ENCODE measurements at regions not wholly inside any gene's neighbourhood (a gene's known extent, or its start where the extent isn't known, plus 50 kb on each side); places are given as distances from the start of the nearest gene placed in this dataset.

- Histone ChIP-seq H3K27ac (ENCODE audit: insufficient read depth, low read length) (no peak overlapping the region), H3K4me3 (replicated peaks in 1 of 4; ENCODE audit: control extremely low read depth in 1 of 4, insufficient read depth in 1 of 4, low read depth in 3 of 4, low read length in 4 of 4) (no peak overlapping the region), H3K79me2 (ENCODE audit: control insufficient read depth, insufficient read depth, low read length) (no peaks in the 10 kb centered on the region), H3K4me2 (ENCODE audit: extremely low read depth, insufficient read depth, low read length) (no peak overlapping the region), H3K9me3 (ENCODE audit: control insufficient read depth, insufficient read depth, low read depth, low read length) (no peaks in the 10 kb centered on the region), H2AFZ (ENCODE audit: low read length) (no peak overlapping the region), H3K9ac (ENCODE audit: insufficient read depth, low read length) (no peak overlapping the region), H3K27me3 (ENCODE audit: control insufficient read depth, insufficient read depth, low read length) (no peaks in the 10 kb centered on the region), H3K36me3 (ENCODE audit: control insufficient read depth, insufficient read depth, low read length) (no peaks in the 10 kb centered on the region), H3K4me1 (ENCODE audit: control insufficient read depth, extremely low read depth, insufficient read depth, low read length) (no peaks in the 10 kb centered on the region), H4K20me1 (ENCODE audit: control insufficient read depth, extremely low read depth, insufficient read depth, low read length) (no peaks in the 10 kb centered on the region)
- TF ChIP-seq EZH2 (IDR thresholded peaks at IDR 0.05; ENCODE audit: low read length, missing control alignments) (no peak), CTCF (conservative IDR thresholded peaks at IDR 0.05 in 1 of 2, IDR thresholded peaks at IDR 0.05 in 1 of 2; ENCODE audit: low read depth in 1 of 2, low read length in 2 of 2) (no peak)
- DNase-seq (ENCODE audit: low read depth in 2 of 2): no peak
These were observed 529.6 kb downstream of the RAB38 start for GRCh38 chr11:87645626-87646025.

- no peaks in the 10 kb centered on the region for H4K20me1 ChIP-seq (ENCODE audit: control insufficient read depth, extremely low read depth, insufficient read depth, low read length)
- no peak overlapping the region for H3K4me3 ChIP-seq (replicated peaks in 1 of 4; ENCODE audit: control extremely low read depth in 1 of 4, insufficient read depth in 1 of 4, low read depth in 3 of 4, low read length in 4 of 4)
- H3K27me3 ChIP-seq (ENCODE audit: control insufficient read depth, insufficient read depth, low read length): no peaks in the 10 kb centered on the region
- H2AFZ ChIP-seq (ENCODE audit: low read length): no peak overlapping the region
- H3K4me1 ChIP-seq (ENCODE audit: control insufficient read depth, extremely low read depth, insufficient read depth, low read length): no peaks in the 10 kb centered on the region
- no peak overlapping the region for H3K4me2 ChIP-seq (ENCODE audit: extremely low read depth, insufficient read depth, low read length)
- H3K9ac ChIP-seq (ENCODE audit: insufficient read depth, low read length): no peak overlapping the region
- H3K79me2 ChIP-seq (ENCODE audit: control insufficient read depth, insufficient read depth, low read length): no peaks in the 10 kb centered on the region
- H3K9me3 ChIP-seq (ENCODE audit: control insufficient read depth, insufficient read depth, low read depth, low read length): no peaks in the 10 kb centered on the region
- TF ChIP-seq CTCF (conservative IDR thresholded peaks at IDR 0.05 in 1 of 2, IDR thresholded peaks at IDR 0.05 in 1 of 2; ENCODE audit: low read depth in 1 of 2, low read length in 2 of 2): no peak
- no peak for TF ChIP-seq EZH2 (IDR thresholded peaks at IDR 0.05; ENCODE audit: low read length, missing control alignments)
- no peaks in the 10 kb centered on the region for H3K36me3 ChIP-seq (ENCODE audit: control insufficient read depth, insufficient read depth, low read length)
- DNase-seq (ENCODE audit: low read depth in 2 of 2): no peak
- no peak overlapping the region for H3K27ac ChIP-seq (ENCODE audit: insufficient read depth, low read length)
These were observed 535.4 kb downstream of the RAB38 start for GRCh38 chr11:87639753-87640364.

- Histone ChIP-seq H3K36me3 (ENCODE audit: control insufficient read depth, insufficient read depth, low read length) (no peaks in the 10 kb centered on the region), H3K9ac (ENCODE audit: insufficient read depth, low read length) (no peak overlapping the region), H2AFZ (ENCODE audit: low read length) (no peak overlapping the region), H3K4me2 (ENCODE audit: extremely low read depth, insufficient read depth, low read length) (no peak overlapping the region), H4K20me1 (ENCODE audit: control insufficient read depth, extremely low read depth, insufficient read depth, low read length) (no peaks in the 10 kb centered on the region), H3K4me1 (ENCODE audit: control insufficient read depth, extremely low read depth, insufficient read depth, low read length) (no peaks in the 10 kb centered on the region), H3K27me3 (ENCODE audit: control insufficient read depth, insufficient read depth, low read length) (no peaks in the 10 kb centered on the region), H3K79me2 (ENCODE audit: control insufficient read depth, insufficient read depth, low read length) (no peaks in the 10 kb centered on the region), H3K4me3 (replicated peaks in 1 of 4; ENCODE audit: control extremely low read depth in 1 of 4, insufficient read depth in 1 of 4, low read depth in 3 of 4, low read length in 4 of 4) (no peak overlapping the region), H3K27ac (ENCODE audit: insufficient read depth, low read length) (no peak overlapping the region), H3K9me3 (ENCODE audit: control insufficient read depth, insufficient read depth, low read depth, low read length) (no peaks in the 10 kb centered on the region)
- TF ChIP-seq EZH2 (IDR thresholded peaks at IDR 0.05; ENCODE audit: low read length, missing control alignments) (no peak), CTCF (conservative IDR thresholded peaks at IDR 0.05 in 1 of 2, IDR thresholded peaks at IDR 0.05 in 1 of 2; ENCODE audit: low read depth in 1 of 2, low read length in 2 of 2) (no peak)
- DNase-seq (ENCODE audit: low read depth in 2 of 2): no peak
These were observed 540.2 kb downstream of the RAB38 start for GRCh38 chr11:87635001-87635400.
